22Rv1 (cell line): ENCODE measurements at regions not wholly inside any gene's neighbourhood (a gene's known extent, or its start where the extent isn't known, plus 50 kb on each side); places are given as distances from the start of the nearest gene placed in this dataset.

Experiments used
- CTCF ChIP-seq: fragments of 450-650 bp; IDR thresholded peaks from 2 replicates; pipeline ENCODE4 v1.5.1; 2017; ENCODE audit warnings: mild to moderate bottlenecking
- ZFX ChIP-seq: fragments of 450-650 bp; IDR thresholded peaks from 2 replicates; pipeline ENCODE4 v1.6.1; 2017; ENCODE audit warnings: antibody characterized with exemption, borderline replicate concordance

GRCh38 chr9:109861499-109861898, 81.5 kb downstream of the PALM2AKAP2 start:
- TF ChIP-seq CTCF (no peak), ZFX (no peak)
